ENCODE measurements at regions not wholly inside any gene's neighbourhood (a gene's known extent, or its start where the extent isn't known, plus 50 kb on each side); places are given as distances from the start of the nearest gene placed in this dataset.

- no peak overlapping the region for H2BK12ac ChIP-seq (ENCODE audit: low read length)
- no peak overlapping the region for H3K18ac ChIP-seq (ENCODE audit: low read length)
- no peaks in the 10 kb centered on the region for H3K36me3 ChIP-seq (replicated peaks in 1 of 2; ENCODE audit: control insufficient read depth in 2 of 2, insufficient read depth in 2 of 2, low read length in 2 of 2)
- no peak overlapping the region for H3K4me3 ChIP-seq (ENCODE audit: low read length in 2 of 2)
- H3K4me2 ChIP-seq (ENCODE audit: insufficient read depth, low read length, poor library complexity, severe bottlenecking): no peak overlapping the region
- H4K91ac ChIP-seq (ENCODE audit: low read depth, low read length, poor library complexity): no peak overlapping the region
- no CpG with 5 or more reads among the region's 2 CpGs for WGBS, 2 donors (ENCODE audit: extremely low coverage in 2 of 2, insufficient read length in 2 of 2, insufficient replicate concordance in 1 of 2)
- H3K9me3 ChIP-seq (replicated peaks in 1 of 2; ENCODE audit: control insufficient read depth in 2 of 2, insufficient read depth in 1 of 2, low read depth in 1 of 2, low read length in 2 of 2): peaks cover 0 to 3% of the 10 kb centered on the region in 2 donors
- H3K23ac ChIP-seq (ENCODE audit: low read depth, low read length, poor library complexity): no peak overlapping the region
- no peak overlapping the region for H3K27ac ChIP-seq (replicated peaks; ENCODE audit: low read length)
- H3K4ac ChIP-seq (ENCODE audit: low read length): no peak overlapping the region
- H2BK5ac ChIP-seq (ENCODE audit: low read length): no peak overlapping the region
- H3K4me1 ChIP-seq (ENCODE audit: control insufficient read depth in 2 of 2, insufficient read depth in 1 of 2, low read depth in 1 of 2, low read length in 2 of 2): peaks cover 0 to 2% of the 10 kb centered on the region in 2 donors
- no peak for DNase-seq (ENCODE audit: low spot score)
- no peaks in the 10 kb centered on the region for H3K79me1 ChIP-seq (ENCODE audit: low read depth, low read length)
- H2BK120ac ChIP-seq (ENCODE audit: low read depth, low read length): no peak overlapping the region
- H3K14ac ChIP-seq (ENCODE audit: low read length): no peak overlapping the region
- H3K9ac ChIP-seq (ENCODE audit: low read depth, low read length, poor library complexity): no peak overlapping the region
- no peak overlapping the region for H2AFZ ChIP-seq (ENCODE audit: low read length)
- H2AK5ac ChIP-seq (ENCODE audit: low read depth, low read length): no peak overlapping the region
- no peak overlapping the region for H2BK15ac ChIP-seq (ENCODE audit: low read length)
- H3K27me3 ChIP-seq (ENCODE audit: control insufficient read depth in 3 of 3, insufficient read depth in 3 of 3, low read depth in 1 of 3, low read length in 3 of 3): peaks cover 0 to 4% (median 0%) of the 10 kb centered on the region in 3 experiments
- H4K8ac ChIP-seq (ENCODE audit: low read depth, low read length): no peak overlapping the region
These were observed 140.7 kb upstream of the MCHR2 start for GRCh38 chr6:100134703-100135102.

GRCh38 chr6:100134297-100134696 is 140.3 kb upstream of the MCHR2 start:
- no peaks in the 10 kb centered on the region for H3K79me1 ChIP-seq (ENCODE audit: low read depth, low read length)
- no peak overlapping the region for H3K27ac ChIP-seq (replicated peaks; ENCODE audit: low read length)
- H3K18ac ChIP-seq (ENCODE audit: low read length): no peak overlapping the region
- H3K4me2 ChIP-seq (ENCODE audit: insufficient read depth, low read length, poor library complexity, severe bottlenecking): no peak overlapping the region
- H4K8ac ChIP-seq (ENCODE audit: low read depth, low read length): no peak overlapping the region
- no peak overlapping the region for H2AK5ac ChIP-seq (ENCODE audit: low read depth, low read length)
- no peak overlapping the region for H2AFZ ChIP-seq (ENCODE audit: low read length)
- H2BK12ac ChIP-seq (ENCODE audit: low read length): no peak overlapping the region
- peaks cover 0 to 3% of the 10 kb centered on the region in 2 donors for H3K9me3 ChIP-seq (replicated peaks in 1 of 2; ENCODE audit: control insufficient read depth in 2 of 2, insufficient read depth in 1 of 2, low read depth in 1 of 2, low read length in 2 of 2)
- H2BK5ac ChIP-seq (ENCODE audit: low read length): no peak overlapping the region
- H2BK120ac ChIP-seq (ENCODE audit: low read depth, low read length): no peak overlapping the region
- H3K4me1 ChIP-seq (ENCODE audit: control insufficient read depth in 2 of 2, insufficient read depth in 1 of 2, low read depth in 1 of 2, low read length in 2 of 2): peaks cover 0 to 2% of the 10 kb centered on the region in 2 donors
- no peak overlapping the region for H2BK15ac ChIP-seq (ENCODE audit: low read length)
- peaks cover 0 to 4% (median 0%) of the 10 kb centered on the region in 3 experiments for H3K27me3 ChIP-seq (ENCODE audit: control insufficient read depth in 3 of 3, insufficient read depth in 3 of 3, low read depth in 1 of 3, low read length in 3 of 3)
- no CpG with 5 or more reads among the region's 2 CpGs for WGBS, 2 donors (ENCODE audit: extremely low coverage in 2 of 2, insufficient read length in 2 of 2, insufficient replicate concordance in 1 of 2)
- DNase-seq (ENCODE audit: low spot score): no peak
- H3K4ac ChIP-seq (ENCODE audit: low read length): no peak overlapping the region
- H3K4me3 ChIP-seq (ENCODE audit: low read length in 2 of 2): no peak overlapping the region
- no peak overlapping the region for H4K91ac ChIP-seq (ENCODE audit: low read depth, low read length, poor library complexity)
- H3K23ac ChIP-seq (ENCODE audit: low read depth, low read length, poor library complexity): no peak overlapping the region
- H3K14ac ChIP-seq (ENCODE audit: low read length): no peak overlapping the region
- no peak overlapping the region for H3K9ac ChIP-seq (ENCODE audit: low read depth, low read length, poor library complexity)
- no peaks in the 10 kb centered on the region for H3K36me3 ChIP-seq (replicated peaks in 1 of 2; ENCODE audit: control insufficient read depth in 2 of 2, insufficient read depth in 2 of 2, low read length in 2 of 2)

- no peak overlapping the region for H2BK15ac ChIP-seq (ENCODE audit: low read length)
- H3K4me3 ChIP-seq (ENCODE audit: low read length in 2 of 2): no peak overlapping the region
- DNase-seq (ENCODE audit: low spot score): no peak
These were observed 138.0 kb upstream of the MCHR2 start for GRCh38 chr6:100132005-100132404.

GRCh38 chr6:100130630-100131029 is 136.6 kb upstream of the MCHR2 start:
- Histone ChIP-seq H3K27ac (replicated peaks; ENCODE audit: low read length) (no peak overlapping the region), H3K4ac (ENCODE audit: low read length) (no peak overlapping the region), H2BK12ac (ENCODE audit: low read length) (no peak overlapping the region), H4K8ac (ENCODE audit: low read depth, low read length) (no peak overlapping the region), H3K23ac (ENCODE audit: low read depth, low read length, poor library complexity) (no peak overlapping the region), H2BK120ac (ENCODE audit: low read depth, low read length) (no peak overlapping the region), H3K4me2 (ENCODE audit: insufficient read depth, low read length, poor library complexity, severe bottlenecking) (no peak overlapping the region), H3K4me3 (ENCODE audit: low read length in 2 of 2) (no peak overlapping the region), H3K27me3 (ENCODE audit: control insufficient read depth in 3 of 3, insufficient read depth in 3 of 3, low read depth in 1 of 3, low read length in 3 of 3) (peaks cover 0 to 9% (median 0%) of the 10 kb centered on the region in 3 experiments), H3K14ac (ENCODE audit: low read length) (no peak overlapping the region), H3K9me3 (replicated peaks in 1 of 2; ENCODE audit: control insufficient read depth in 2 of 2, insufficient read depth in 1 of 2, low read depth in 1 of 2, low read length in 2 of 2) (peaks cover 0 to 3% of the 10 kb centered on the region in 2 donors), H2BK5ac (ENCODE audit: low read length) (no peak overlapping the region), H3K79me1 (ENCODE audit: low read depth, low read length) (no peaks in the 10 kb centered on the region), H4K91ac (ENCODE audit: low read depth, low read length, poor library complexity) (no peak overlapping the region), H2AK5ac (ENCODE audit: low read depth, low read length) (no peak overlapping the region), H2AFZ (ENCODE audit: low read length) (no peak overlapping the region), H3K9ac (ENCODE audit: low read depth, low read length, poor library complexity) (no peak overlapping the region), H2BK15ac (ENCODE audit: low read length) (no peak overlapping the region), H3K4me1 (ENCODE audit: control insufficient read depth in 2 of 2, insufficient read depth in 1 of 2, low read depth in 1 of 2, low read length in 2 of 2) (no peaks in the 10 kb centered on the region), H3K36me3 (replicated peaks in 1 of 2; ENCODE audit: control insufficient read depth in 2 of 2, insufficient read depth in 2 of 2, low read length in 2 of 2) (no peaks in the 10 kb centered on the region), H3K18ac (ENCODE audit: low read length) (no peak overlapping the region)
- WGBS, 2 donors (ENCODE audit: extremely low coverage in 2 of 2, insufficient read length in 2 of 2, insufficient replicate concordance in 1 of 2): no CpG with 5 or more reads among the region's 1 CpG
- DNase-seq (ENCODE audit: low spot score): no peak

More at GRCh38 chr6:100132005-100132404, 138.0 kb upstream of the MCHR2 start:
- no peak overlapping the region for H2BK5ac ChIP-seq (ENCODE audit: low read length)
- H2AFZ ChIP-seq (ENCODE audit: low read length): no peak overlapping the region
- no peak overlapping the region for H3K9ac ChIP-seq (ENCODE audit: low read depth, low read length, poor library complexity)
- no peak overlapping the region for H3K14ac ChIP-seq (ENCODE audit: low read length)
- no peak overlapping the region for H3K4me2 ChIP-seq (ENCODE audit: insufficient read depth, low read length, poor library complexity, severe bottlenecking)
- H3K4me1 ChIP-seq (ENCODE audit: control insufficient read depth in 2 of 2, insufficient read depth in 1 of 2, low read depth in 1 of 2, low read length in 2 of 2): no peaks in the 10 kb centered on the region
- no peaks in the 10 kb centered on the region for H3K36me3 ChIP-seq (replicated peaks in 1 of 2; ENCODE audit: control insufficient read depth in 2 of 2, insufficient read depth in 2 of 2, low read length in 2 of 2)
- no peak overlapping the region for H3K18ac ChIP-seq (ENCODE audit: low read length)
- H3K79me1 ChIP-seq (ENCODE audit: low read depth, low read length): no peaks in the 10 kb centered on the region
- H2BK12ac ChIP-seq (ENCODE audit: low read length): no peak overlapping the region
- H4K8ac ChIP-seq (ENCODE audit: low read depth, low read length): no peak overlapping the region
- H3K4ac ChIP-seq (ENCODE audit: low read length): no peak overlapping the region
- no peak overlapping the region for H2AK5ac ChIP-seq (ENCODE audit: low read depth, low read length)
- H3K9me3 ChIP-seq (replicated peaks in 1 of 2; ENCODE audit: control insufficient read depth in 2 of 2, insufficient read depth in 1 of 2, low read depth in 1 of 2, low read length in 2 of 2): peaks cover 0 to 3% of the 10 kb centered on the region in 2 donors
- no peak overlapping the region for H3K27ac ChIP-seq (replicated peaks; ENCODE audit: low read length)
- H3K27me3 ChIP-seq (ENCODE audit: control insufficient read depth in 3 of 3, insufficient read depth in 3 of 3, low read depth in 1 of 3, low read length in 3 of 3): peaks cover 0 to 7% (median 0%) of the 10 kb centered on the region in 3 experiments
- no peak overlapping the region for H2BK120ac ChIP-seq (ENCODE audit: low read depth, low read length)
- no peak overlapping the region for H3K23ac ChIP-seq (ENCODE audit: low read depth, low read length, poor library complexity)
- no peak overlapping the region for H4K91ac ChIP-seq (ENCODE audit: low read depth, low read length, poor library complexity)

All from neuronal stem cell (in vitro differentiated cells).